T-helper 2 cell treated with Interferon-gamma antibody and Interleukin-4, amounts not matched to agents 100 ng/mL and 5 ng/mL, for 36 hours (primary cell): ENCODE measurements at regions not wholly inside any gene's neighbourhood (a gene's known extent, or its start where the extent isn't known, plus 50 kb on each side); places are given as distances from the start of the nearest gene placed in this dataset.
"Not testable (repeated sequence)": the region's sequence is repeated elsewhere in the genome, so short reads cannot be mapped to it uniquely, and the experiment has no call there.

ENCODE experiments used
- intact Hi-C: fragments of 100-400 bp; cut with micrococcal nuclease; formaldehyde crosslinking; loops from one replicate; pipeline ENCODE4 v1.15.1; 2023

- intact Hi-C loops: no loop called here
These were observed 207.4 kb downstream of the TANC2 start for GRCh38 chr17:63173450-63173849.

- intact Hi-C loops: no loop called here
These were observed 207.9 kb downstream of the TANC2 start for GRCh38 chr17:63173903-63174302.

- intact Hi-C loops: no loop called here
These were observed 212.5 kb downstream of the TANC2 start for GRCh38 chr17:63178530-63178929.

- intact Hi-C loops: no loop called here
These were observed 215.8 kb downstream of the TANC2 start for GRCh38 chr17:63181856-63182255.

- intact Hi-C loops: no loop called here
These were observed 219.4 kb downstream of the TANC2 start for GRCh38 chr17:63185420-63185819.

GRCh38 chr17:63189082-63189481 is 223.0 kb downstream of the TANC2 start:
- intact Hi-C loops: no loop called here

GRCh38 chr17:63189930-63190329 is 223.9 kb downstream of the TANC2 start:
- intact Hi-C loops: no loop called here

GRCh38 chr17:63190821-63191370 is 224.9 kb downstream of the TANC2 start:
- intact Hi-C loops: no loop called here

- intact Hi-C loops: no loop called here
These were observed 225.6 kb downstream of the TANC2 start for GRCh38 chr17:63191610-63192009.

- intact Hi-C loops: no loop called here
These were observed 227.8 kb downstream of the TANC2 start for GRCh38 chr17:63193827-63194226.

GRCh38 chr17:63196772-63197335 is 230.8 kb downstream of the TANC2 start:
- intact Hi-C loops: no loop called here

GRCh38 chr17:63203652-63204051 is 237.6 kb downstream of the TANC2 start:
- intact Hi-C loops: no loop called here

- intact Hi-C loops: no loop called here
These were observed 224.2 kb downstream of the CYB561 start for GRCh38 chr17:63221939-63222338.

GRCh38 chr17:63222655-63223054 is 223.5 kb downstream of the CYB561 start:
- intact Hi-C loops: no loop called here

GRCh38 chr17:63223212-63223911 is 222.7 kb downstream of the CYB561 start:
- intact Hi-C loops: no loop called here

- intact Hi-C loops: no loop called here
These were observed 221.5 kb downstream of the CYB561 start for GRCh38 chr17:63224644-63225043.

- intact Hi-C loops: not testable (repeated sequence)
These were observed 219.4 kb downstream of the CYB561 start for GRCh38 chr17:63226720-63227119.

GRCh38 chr17:63231015-63231620 is 215.0 kb downstream of the CYB561 start:
- intact Hi-C loops: not testable (repeated sequence)

GRCh38 chr17:63232565-63233310 is 213.4 kb downstream of the CYB561 start:
- intact Hi-C loops: no loop called here

GRCh38 chr17:63240106-63240505 is 206.0 kb downstream of the CYB561 start:
- intact Hi-C loops: no loop called here

GRCh38 chr17:63246344-63246743 is 199.8 kb downstream of the CYB561 start:
- intact Hi-C loops: no loop called here

GRCh38 chr17:63247706-63248105 is 198.4 kb downstream of the CYB561 start:
- intact Hi-C loops: no loop called here
